ENCODE measurements at regions not wholly inside any gene's neighbourhood (a gene's known extent, or its start where the extent isn't known, plus 50 kb on each side); places are given as distances from the start of the nearest gene placed in this dataset.

DNA sequence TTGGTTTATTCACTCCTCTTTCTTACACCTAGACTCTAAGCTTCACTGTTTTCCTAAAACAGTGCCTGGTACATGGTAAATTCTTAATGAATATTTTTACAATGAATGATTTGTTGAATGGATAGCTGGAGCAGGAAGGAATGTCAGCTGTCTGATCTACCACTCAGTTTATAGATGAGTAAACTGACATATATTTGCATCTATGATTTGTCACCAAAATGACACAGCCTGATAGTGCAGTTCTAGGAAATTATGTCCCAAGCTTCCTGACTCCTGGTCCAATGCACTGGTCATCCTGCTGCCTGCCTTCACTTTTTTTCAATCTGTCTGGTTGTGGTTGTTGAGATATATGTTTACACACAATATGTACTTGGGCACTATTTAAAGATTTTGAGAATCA, 651.7 kb upstream of the WWC1 start:
- Histone ChIP-seq H3K4me3 (no peak overlapping the region), H3K9me3 (no peaks in the 10 kb centered on the region), H3K27me3 (no peaks in the 10 kb centered on the region), H3K36me3 (no peaks in the 10 kb centered on the region), H3K27ac (no peak overlapping the region), H3K4me1 (no peaks in the 10 kb centered on the region)
- ATAC-seq: no peak
- TF ChIP-seq, protein P1, sequence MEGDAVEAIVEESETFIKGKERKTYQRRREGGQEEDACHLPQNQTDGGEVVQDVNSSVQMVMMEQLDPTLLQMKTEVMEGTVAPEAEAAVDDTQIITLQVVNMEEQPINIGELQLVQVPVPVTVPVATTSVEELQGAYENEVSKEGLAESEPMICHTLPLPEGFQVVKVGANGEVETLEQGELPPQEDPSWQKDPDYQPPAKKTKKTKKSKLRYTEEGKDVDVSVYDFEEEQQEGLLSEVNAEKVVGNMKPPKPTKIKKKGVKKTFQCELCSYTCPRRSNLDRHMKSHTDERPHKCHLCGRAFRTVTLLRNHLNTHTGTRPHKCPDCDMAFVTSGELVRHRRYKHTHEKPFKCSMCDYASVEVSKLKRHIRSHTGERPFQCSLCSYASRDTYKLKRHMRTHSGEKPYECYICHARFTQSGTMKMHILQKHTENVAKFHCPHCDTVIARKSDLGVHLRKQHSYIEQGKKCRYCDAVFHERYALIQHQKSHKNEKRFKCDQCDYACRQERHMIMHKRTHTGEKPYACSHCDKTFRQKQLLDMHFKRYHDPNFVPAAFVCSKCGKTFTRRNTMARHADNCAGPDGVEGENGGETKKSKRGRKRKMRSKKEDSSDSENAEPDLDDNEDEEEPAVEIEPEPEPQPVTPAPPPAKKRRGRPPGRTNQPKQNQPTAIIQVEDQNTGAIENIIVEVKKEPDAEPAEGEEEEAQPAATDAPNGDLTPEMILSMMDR (IDR thresholded peaks at IDR 0.05): no peak
- no peak for TF ChIP-seq POLR2A (IDR thresholded peaks at IDR 0.05)
- DNase-seq: no peak
- intact Hi-C loops (cut with DNase I): no loop called here

DNA sequence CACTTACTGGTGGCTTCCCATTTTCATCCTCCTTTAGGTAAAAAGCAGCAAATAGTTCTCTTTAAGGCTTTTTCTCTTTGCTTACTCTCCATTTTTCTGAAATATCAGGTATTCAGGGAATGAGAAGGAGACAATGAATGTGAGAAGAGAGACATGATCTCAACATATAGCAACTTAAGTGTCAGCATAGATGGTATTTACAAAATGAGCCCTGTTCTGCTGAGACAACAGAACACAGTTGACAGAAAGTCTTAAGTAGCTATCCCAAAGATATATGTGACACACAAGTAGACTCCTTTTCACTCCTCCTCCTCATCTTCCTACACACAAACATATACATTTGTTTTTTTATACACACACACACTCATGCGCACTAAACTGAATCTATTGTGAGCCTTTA, 649.3 kb upstream of the WWC1 start:
- intact Hi-C loops (cut with DNase I): no loop called here
- no peaks in the 10 kb centered on the region for H3K36me3 ChIP-seq
- TF ChIP-seq, protein P1 (IDR thresholded peaks at IDR 0.05): no peak
- no peak for TF ChIP-seq POLR2A (IDR thresholded peaks at IDR 0.05)
- DNase-seq (no peak), ATAC-seq (no peak)
- no peaks in the 10 kb centered on the region for H3K4me1 ChIP-seq
- no peak overlapping the region for H3K27ac ChIP-seq
- no peaks in the 10 kb centered on the region for H3K9me3 ChIP-seq
- no peak overlapping the region for H3K4me3 ChIP-seq
- H3K27me3 ChIP-seq: no peaks in the 10 kb centered on the region
- 100% methylated on average over 1 of the region's 1 CpG for WGBS (ENCODE audit: insufficient coverage, low coverage, low lambda C conversion rate, missing lambda C conversion rate)

GRCh38 chr5:167642779-167643517, 648.5 kb upstream of the WWC1 start:
- Histone ChIP-seq H3K27ac (no peak overlapping the region), H3K4me1 (no peaks in the 10 kb centered on the region), H3K4me3 (no peak overlapping the region), H3K9me3 (no peaks in the 10 kb centered on the region), H3K36me3 (no peaks in the 10 kb centered on the region), H3K27me3 (no peaks in the 10 kb centered on the region)
- WGBS (ENCODE audit: insufficient coverage, low coverage, low lambda C conversion rate, missing lambda C conversion rate): 59% methylated on average over 9 of the region's 9 CpGs
- no peak for DNase-seq
- intact Hi-C loops (cut with DNase I): no loop called here
- no peak for ATAC-seq
- TF ChIP-seq, protein P1 (IDR thresholded peaks at IDR 0.05): no peak
- TF ChIP-seq POLR2A (IDR thresholded peaks at IDR 0.05): no peak

DNA sequence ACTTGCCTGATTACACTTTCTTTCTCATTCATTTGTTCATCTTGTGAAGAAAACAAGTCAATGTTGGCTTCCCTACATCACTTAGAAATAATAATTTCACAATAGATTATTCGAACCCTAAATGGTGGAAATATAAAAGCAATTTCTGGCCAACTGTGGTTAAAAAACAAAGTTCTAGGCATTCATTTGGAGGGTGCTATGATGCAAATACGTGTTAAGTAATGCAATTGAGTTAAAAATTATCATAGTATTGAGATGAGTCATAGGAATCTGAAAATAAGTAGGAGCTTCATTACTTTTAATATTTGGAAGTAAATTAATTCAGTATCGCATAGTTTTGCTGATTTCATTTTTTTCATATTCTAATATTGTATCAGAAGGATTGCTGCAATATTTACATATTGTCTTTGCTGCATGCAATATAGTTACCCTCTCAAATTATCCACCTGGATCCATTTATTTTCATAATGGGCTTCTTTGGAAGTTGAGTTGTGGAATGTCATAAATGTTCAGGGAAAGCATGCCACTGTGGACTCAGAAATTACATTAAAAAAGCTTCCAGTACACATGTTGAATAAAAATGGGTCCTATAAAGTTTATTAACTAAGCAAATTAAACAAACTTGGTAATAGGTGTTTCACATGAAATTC, 647.7 kb upstream of the WWC1 start:
- TF ChIP-seq POLR2A (IDR thresholded peaks at IDR 0.05): no peak
- TF ChIP-seq, protein P1 (IDR thresholded peaks at IDR 0.05): no peak
- intact Hi-C loops (cut with DNase I): no loop called here

More for the DNA sequence above, 647.7 kb upstream of the WWC1 start:
- ATAC-seq (no peak), DNase-seq (no peak)
- 71% methylated on average over 3 of the region's 3 CpGs for WGBS (ENCODE audit: insufficient coverage, low coverage, low lambda C conversion rate, missing lambda C conversion rate)
- Histone ChIP-seq H3K27ac (no peak overlapping the region), H3K36me3 (no peaks in the 10 kb centered on the region), H3K9me3 (no peaks in the 10 kb centered on the region), H3K4me3 (no peak overlapping the region), H3K27me3 (no peaks in the 10 kb centered on the region), H3K4me1 (no peaks in the 10 kb centered on the region)
